ENCODE measurements at regions not wholly inside any gene's neighbourhood (a gene's known extent, or its start where the extent isn't known, plus 50 kb on each side); places are given as distances from the start of the nearest gene placed in this dataset.

DNA sequence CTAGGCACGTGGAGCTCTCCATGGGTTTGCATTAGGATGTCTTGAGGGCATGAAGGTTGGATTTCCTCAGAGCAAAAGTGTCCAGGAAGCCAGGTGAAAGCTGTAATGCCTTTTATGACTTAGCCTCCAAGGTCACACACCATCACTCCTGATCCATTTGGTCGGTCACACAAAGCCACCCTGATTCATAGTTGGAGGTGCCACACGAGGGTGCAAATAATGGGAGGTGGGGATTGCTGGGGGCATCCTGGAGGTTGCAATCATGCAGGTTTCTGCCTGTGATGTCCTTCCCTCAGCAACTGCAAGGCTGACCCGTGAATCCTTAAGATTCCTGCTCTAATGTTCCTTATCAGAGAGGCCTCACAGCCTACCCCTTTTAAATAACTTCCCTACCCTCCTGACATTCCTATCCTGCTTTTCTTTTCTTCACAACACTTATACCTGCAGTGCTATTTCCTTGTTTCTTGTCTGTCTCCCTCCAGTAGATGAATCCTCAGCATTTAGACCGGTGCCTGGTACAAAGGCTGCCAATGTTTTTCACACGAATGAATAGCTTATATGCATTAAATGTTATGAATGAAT lies 97.1 kb downstream of the LIPG start:
- no peak for DNase-seq (ENCODE audit: low spot score)

DNA sequence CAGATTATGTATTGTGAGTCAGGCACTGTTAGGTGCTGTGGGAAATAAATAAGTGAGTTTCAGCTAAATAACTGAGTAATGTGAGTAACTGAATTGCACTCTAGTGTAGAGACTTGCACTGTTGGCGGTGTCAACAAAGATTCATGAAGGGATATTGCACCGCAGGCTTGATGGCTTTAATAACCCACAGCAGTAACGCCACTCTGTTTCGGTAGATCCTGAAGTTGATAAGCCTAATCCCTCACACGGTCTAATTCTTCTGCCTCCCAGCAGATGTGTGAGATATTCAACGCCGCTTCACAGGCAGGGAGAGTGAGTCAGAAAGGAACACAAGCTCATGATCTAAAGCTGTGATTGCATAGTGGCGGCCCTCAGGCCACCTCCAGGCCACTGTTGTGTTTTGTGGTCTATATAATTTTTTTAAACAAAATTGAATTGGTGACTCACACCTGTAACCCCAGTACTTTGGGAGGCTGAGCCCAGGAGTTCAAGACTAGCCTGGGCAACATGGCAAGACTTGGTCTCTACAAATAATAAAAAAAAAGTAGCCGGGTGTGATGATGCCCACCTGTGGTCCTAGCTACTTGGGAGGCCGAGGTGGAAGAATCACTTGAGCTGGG lies 94.3 kb downstream of the LIPG start:
- peak; percentile 91 for DNase-seq (ENCODE audit: low spot score)

DNA sequence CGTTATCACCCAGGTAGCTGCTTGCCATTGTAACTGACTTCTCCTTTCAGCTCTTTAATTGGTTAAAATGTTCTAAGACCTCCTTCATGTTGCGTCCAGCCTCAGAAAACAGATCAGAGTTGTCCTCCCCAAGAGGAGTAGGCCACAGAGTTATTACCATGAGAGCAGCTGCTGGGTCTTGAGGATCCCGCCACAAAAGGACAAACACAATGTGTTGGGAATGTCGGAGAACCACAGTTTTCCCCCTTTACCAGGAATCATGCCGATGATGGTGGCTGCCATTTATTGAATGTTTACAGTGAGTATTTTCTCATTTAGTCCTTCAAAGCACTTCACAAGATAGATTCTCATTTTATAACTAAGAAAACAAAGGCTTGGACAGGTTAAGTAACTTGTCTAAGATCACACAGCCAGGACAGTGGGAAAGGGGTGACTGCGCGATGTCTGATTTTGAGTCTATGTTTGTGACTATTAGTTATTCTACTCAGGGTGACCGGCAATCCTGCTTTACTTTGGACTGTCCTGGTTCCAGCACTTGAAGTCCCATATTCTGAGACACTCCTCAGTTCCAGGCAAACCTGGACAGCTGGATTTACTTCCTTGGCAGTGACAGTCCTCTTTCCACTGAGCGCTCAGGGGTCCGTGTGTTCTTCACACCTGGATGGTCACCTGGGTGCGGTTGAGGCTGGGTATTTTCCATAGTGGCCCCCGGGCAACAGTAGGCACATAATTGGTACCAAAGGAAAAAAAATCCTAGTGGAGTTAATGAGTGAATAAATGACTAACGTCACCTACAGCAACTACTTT lies 93.6 kb downstream of the LIPG start:
- no peak for DNase-seq (ENCODE audit: low spot score)

DNA sequence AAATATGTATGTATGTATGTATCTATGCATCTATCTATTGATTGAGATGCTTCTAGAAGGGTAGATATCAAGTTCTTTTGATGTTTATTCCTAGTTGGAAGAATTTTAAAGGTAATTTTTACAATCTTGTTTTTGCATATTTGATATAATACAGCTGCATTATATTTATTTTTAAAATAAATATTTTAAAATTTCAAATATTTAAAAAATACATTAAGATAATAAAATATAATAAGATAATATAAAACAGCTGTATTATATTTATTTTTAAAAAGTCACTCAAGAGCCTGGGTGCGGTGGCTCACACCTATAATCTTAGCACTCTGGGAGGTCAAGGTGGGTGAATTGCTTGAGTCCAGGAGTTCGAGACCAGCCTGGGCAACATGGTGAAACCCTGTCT lies 92.5 kb downstream of the LIPG start:
- DNase-seq (ENCODE audit: low spot score), result no peak

DNA sequence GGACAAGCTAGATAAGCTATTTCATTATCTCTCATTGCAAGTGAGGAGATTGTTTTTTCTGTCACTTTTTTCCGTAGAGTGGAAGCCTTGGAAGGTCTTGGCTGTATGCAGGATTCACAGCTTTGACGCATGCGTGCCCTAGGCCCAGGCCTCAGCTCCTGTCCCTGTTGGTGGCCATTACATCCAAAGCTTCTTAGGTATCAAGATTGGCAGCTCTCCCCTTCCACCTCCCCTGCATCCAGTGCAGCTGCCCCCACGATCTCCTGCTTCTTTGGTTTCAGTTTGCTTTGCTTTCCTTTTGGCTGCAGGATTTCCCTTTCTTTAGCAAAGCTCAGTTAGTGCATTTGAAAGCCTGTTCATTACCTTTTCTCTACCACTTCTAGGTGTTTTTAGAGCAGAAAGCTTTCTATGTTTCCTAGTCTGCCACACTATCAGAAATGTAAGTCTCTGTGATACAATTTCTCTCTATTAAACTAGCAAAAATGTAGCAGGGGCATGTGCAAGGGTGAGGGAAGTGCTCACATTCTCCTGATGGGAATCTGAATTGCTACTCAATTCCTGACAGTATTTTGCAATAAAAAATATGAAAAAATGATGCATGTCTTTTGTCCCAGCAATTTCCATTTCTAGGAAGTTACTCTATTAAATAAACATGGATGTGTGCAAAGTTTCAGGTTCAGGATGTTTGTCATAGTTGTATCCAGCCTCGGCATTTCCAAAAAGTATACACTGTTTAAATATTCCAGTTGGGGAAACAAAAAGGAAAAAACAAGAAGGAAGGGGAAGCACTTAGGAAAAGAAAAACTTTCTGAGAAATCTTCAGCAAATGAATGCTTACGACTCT lies 91.2 kb downstream of the LIPG start:
- no peak for DNase-seq (ENCODE audit: low spot score)

DNA sequence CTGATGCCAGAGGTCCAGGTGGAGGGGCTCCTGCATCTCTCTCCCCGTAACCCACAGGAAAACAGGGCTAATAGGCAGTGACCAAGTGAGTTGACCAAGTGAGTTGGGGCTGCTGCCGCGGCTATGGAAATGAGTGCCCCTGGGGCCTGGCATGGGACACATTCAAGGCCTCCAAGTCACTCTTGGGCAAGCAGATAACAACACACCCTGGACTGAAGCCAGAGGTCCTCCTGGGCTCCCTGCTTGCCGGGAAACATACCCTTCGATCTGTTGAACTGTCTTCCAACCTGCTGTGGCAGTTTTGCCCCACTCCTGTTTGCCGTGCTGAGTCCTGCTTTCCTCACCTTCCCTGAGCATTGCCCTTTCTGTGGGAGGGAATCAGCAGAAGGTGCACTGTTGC lies 89.2 kb downstream of the LIPG start:
- no peak for DNase-seq (ENCODE audit: low spot score)

DNA sequence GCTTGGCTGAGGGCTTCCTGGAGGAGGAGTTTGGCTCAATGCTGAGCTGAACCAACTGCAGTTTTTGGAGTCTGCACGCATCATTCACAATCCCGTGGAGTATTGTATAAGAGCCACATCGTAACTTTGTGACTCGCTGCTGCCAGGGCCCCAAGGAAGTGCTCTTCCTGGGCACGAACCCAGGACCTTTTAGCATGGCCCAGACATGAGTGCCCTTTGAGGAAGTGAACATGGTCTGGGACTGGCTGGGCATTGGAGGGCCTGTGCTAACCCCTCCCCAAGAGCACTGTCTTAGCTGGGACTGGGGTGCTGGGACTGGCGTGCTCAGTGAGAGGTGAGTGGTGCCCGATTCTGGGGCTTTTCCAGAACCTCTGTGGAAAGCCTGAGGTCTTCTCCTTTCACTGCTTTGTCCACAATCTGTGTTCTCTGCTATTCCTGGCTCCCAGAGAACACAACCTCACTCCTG lies 88.6 kb downstream of the LIPG start:
- no peak for DNase-seq (ENCODE audit: low spot score)

DNA sequence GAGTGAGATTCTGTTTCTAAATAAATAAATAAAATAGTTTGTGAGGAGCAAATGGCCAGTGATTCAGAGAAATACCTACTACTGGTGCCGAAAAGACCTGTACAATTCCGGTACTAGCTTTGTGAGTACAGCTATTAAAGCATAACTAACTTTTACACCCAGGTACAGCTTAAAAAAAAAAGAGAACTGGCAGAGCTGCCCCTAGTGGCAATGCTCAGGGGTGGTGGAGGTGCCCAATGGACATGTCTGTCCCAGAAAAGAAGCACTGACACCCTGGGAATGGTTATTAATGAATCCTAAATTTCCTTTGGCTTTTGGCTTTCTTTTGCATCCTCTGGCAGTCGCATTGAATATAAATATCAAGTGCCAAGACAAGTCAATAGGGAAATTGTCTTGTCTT lies 87.0 kb downstream of the LIPG start:
- no peak for DNase-seq (ENCODE audit: low spot score)
